HUES64 (cell line): ENCODE measurements at regions not wholly inside any gene's neighbourhood (a gene's known extent, or its start where the extent isn't known, plus 50 kb on each side); places are given as distances from the start of the nearest gene placed in this dataset.
"Not testable (repeated sequence)": the region's sequence is repeated elsewhere in the genome, so short reads cannot be mapped to it uniquely, and the experiment has no call there.

Source experiments
- H3K27ac ChIP-seq: 2 replicates; pipeline ENCODE4 v1.7.0; 2013; ENCODE audit warnings: low read depth, low read length, inconsistent platforms
- H3K27me3 ChIP-seq: 2 replicates; pipeline ENCODE4 v1.6.1; 2013; ENCODE audit warnings: mild to moderate bottlenecking, low read length; ENCODE audit not compliant: insufficient read depth
- H3K36me3 ChIP-seq: 2 replicates; pipeline ENCODE4 v1.6.1; 2013; ENCODE audit warnings: mild to moderate bottlenecking, low read length; ENCODE audit not compliant: insufficient read depth
- H3K4me1 ChIP-seq: 2 replicates; pipeline ENCODE4 v1.6.1; 2013; ENCODE audit warnings: mild to moderate bottlenecking, low read length, moderate library complexity; ENCODE audit not compliant: insufficient read depth
- H3K4me3 ChIP-seq: 2 replicates; pipeline ENCODE4 v1.5.1; 2013; ENCODE audit warnings: mild to moderate bottlenecking, low read length, moderate library complexity
- H3K9ac ChIP-seq: 2 replicates; pipeline ENCODE4 v1.6.1; 2013; ENCODE audit warnings: mild to moderate bottlenecking, low read depth, low read length
- H3K9me3 ChIP-seq: 2 replicates; pipeline ENCODE4 v1.6.1; 2013; ENCODE audit warnings: low read depth, low read length; ENCODE audit not compliant: insufficient read depth
- WGBS: fragments of 150-250, 120-280 bp; methylation state at CpG from one replicate; pipeline ENCODE4 v1.1.7; 2013; ENCODE audit warnings: missing lambda C conversion rate; 5-methylcytosine and 5-hydroxymethylcytosine counted together

- H3K27me3 ChIP-seq, H3K27ac ChIP-seq, H3K4me3 ChIP-seq, H3K36me3 ChIP-seq, H3K9ac ChIP-seq, H3K9me3 ChIP-seq, H3K4me1 ChIP-seq: not testable (repeated sequence)
- WGBS, result no CpG with 5 or more reads among the region's 2 CpGs
These were observed 192.0 kb upstream of the FBN2 start for GRCh38 chr5:128730021-128730420.

GRCh38 chr5:128735656-128736055 is 197.6 kb upstream of the FBN2 start:
- not testable (repeated sequence) for H3K9me3 ChIP-seq, H3K9ac ChIP-seq, H3K36me3 ChIP-seq, H3K4me1 ChIP-seq, H3K27me3 ChIP-seq, H3K27ac ChIP-seq, H3K4me3 ChIP-seq
- WGBS, result 91% methylated on average over 4 of the region's 4 CpGs

GRCh38 chr5:128736553-128736952 is 198.5 kb upstream of the FBN2 start:
- H3K4me3 ChIP-seq, result no peak overlapping the region
- no peak overlapping the region for H3K27ac ChIP-seq
- H3K4me1 ChIP-seq, result peaks cover 5% of the 10 kb centered on the region; the same call in 1 of the 2 replicates
- H3K9ac ChIP-seq, result no peak overlapping the region
- WGBS, result 96% methylated on average over 1 of the region's 1 CpG
- no peaks in the 10 kb centered on the region for H3K9me3 ChIP-seq
- H3K27me3 ChIP-seq, result no peaks in the 10 kb centered on the region
- H3K36me3 ChIP-seq, result no peaks in the 10 kb centered on the region

- Histone ChIP-seq H3K27me3 (no peaks in the 10 kb centered on the region), H3K9me3 (no peaks in the 10 kb centered on the region), H3K4me1 (no peaks in the 10 kb centered on the region; the same call in 1 of the 2 replicates), H3K27ac (no peak overlapping the region), H3K4me3 (no peak overlapping the region), H3K9ac (no peak overlapping the region), H3K36me3 (no peaks in the 10 kb centered on the region)
- 80% methylated on average over 11 of the region's 11 CpGs for WGBS
These were observed 211.3 kb upstream of the FBN2 start for GRCh38 chr5:128749136-128749898.

GRCh38 chr5:128750155-128750554 is 212.1 kb upstream of the FBN2 start:
- Histone ChIP-seq H3K36me3 (no peaks in the 10 kb centered on the region), H3K4me3 (no peak overlapping the region), H3K27ac (no peak overlapping the region), H3K9me3 (no peaks in the 10 kb centered on the region), H3K27me3 (no peaks in the 10 kb centered on the region), H3K9ac (no peak overlapping the region), H3K4me1 (no peaks in the 10 kb centered on the region; the same call in 1 of the 2 replicates)
- 92% methylated on average over 1 of the region's 1 CpG for WGBS

- Histone ChIP-seq H3K36me3 (no peaks in the 10 kb centered on the region), H3K27me3 (no peaks in the 10 kb centered on the region), H3K4me1 (no peaks in the 10 kb centered on the region), H3K4me3 (no peak overlapping the region), H3K27ac (no peak overlapping the region), H3K9me3 (no peaks in the 10 kb centered on the region), H3K9ac (no peak overlapping the region)
- WGBS, result 89% methylated on average over 3 of the region's 3 CpGs
These were observed 207.9 kb upstream of the SLC27A6 start for GRCh38 chr5:128757196-128757959.

- no peak overlapping the region for H3K9ac ChIP-seq
- H3K4me1 ChIP-seq, result no peaks in the 10 kb centered on the region
- no peaks in the 10 kb centered on the region for H3K27me3 ChIP-seq
- no peaks in the 10 kb centered on the region for H3K9me3 ChIP-seq
- no peak overlapping the region for H3K27ac ChIP-seq
- WGBS, result 93% methylated on average over 8 of the region's 10 CpGs
- no peak overlapping the region for H3K4me3 ChIP-seq
- H3K36me3 ChIP-seq, result no peaks in the 10 kb centered on the region
These were observed 202.5 kb upstream of the SLC27A6 start for GRCh38 chr5:128762661-128763306.

- Histone ChIP-seq H3K4me1 (no peaks in the 10 kb centered on the region), H3K36me3 (no peaks in the 10 kb centered on the region), H3K9ac (no peak overlapping the region), H3K27ac (no peak overlapping the region), H3K9me3 (no peaks in the 10 kb centered on the region), H3K27me3 (no peaks in the 10 kb centered on the region), H3K4me3 (no peak overlapping the region)
- WGBS, result 95% methylated on average over 2 of the region's 2 CpGs
These were observed 202.0 kb upstream of the SLC27A6 start for GRCh38 chr5:128763321-128763720.

GRCh38 chr5:128764601-128765310 is 200.5 kb upstream of the SLC27A6 start:
- Histone ChIP-seq H3K9ac (no peak overlapping the region), H3K4me3 (no peak overlapping the region), H3K27ac (no peak overlapping the region), H3K36me3 (no peaks in the 10 kb centered on the region), H3K9me3 (no peaks in the 10 kb centered on the region), H3K27me3 (no peaks in the 10 kb centered on the region), H3K4me1 (no peaks in the 10 kb centered on the region)
- WGBS, result 90% methylated on average over 4 of the region's 4 CpGs

- no peaks in the 10 kb centered on the region for H3K4me1 ChIP-seq
- no peak overlapping the region for H3K27ac ChIP-seq
- H3K9me3 ChIP-seq, result no peaks in the 10 kb centered on the region
- no peaks in the 10 kb centered on the region for H3K36me3 ChIP-seq
- 96% methylated on average over 3 of the region's 3 CpGs for WGBS
- H3K4me3 ChIP-seq, result no peak overlapping the region
- H3K9ac ChIP-seq, result no peak overlapping the region
- H3K27me3 ChIP-seq, result no peaks in the 10 kb centered on the region
These were observed 199.7 kb upstream of the SLC27A6 start for GRCh38 chr5:128765448-128766061.
